SK-N-SH treated with all-trans-retinoic acid at 6 μM for 48 hours (cell line): ENCODE measurements at regions not wholly inside any gene's neighbourhood (a gene's known extent, or its start where the extent isn't known, plus 50 kb on each side); places are given as distances from the start of the nearest gene placed in this dataset.
"Not testable (repeated sequence)": the region's sequence is repeated elsewhere in the genome, so short reads cannot be mapped to it uniquely, and the experiment has no call there.

Source experiments
- ATAC-seq: fragments of 200-7000 bp; cut with Tn5 transposase; 3 replicates; pipeline ENCODE4 v1.9.1; 2020; ENCODE audit warnings: mild to moderate bottlenecking, moderate library complexity
- ARNTL ChIP-seq: fragments of 450-650 bp; formaldehyde crosslinking; IDR thresholded peaks from 2 replicates; pipeline ENCODE4 v1.5.0; 2020; ENCODE audit warnings: low read depth, mild to moderate bottlenecking, moderate library complexity, borderline replicate concordance
- BACH2 ChIP-seq: fragments of 250-450 bp; sonication (Bioruptor Pico); IDR thresholded peaks from 2 replicates; pipeline ENCODE4 v1.9.0; 2021; ENCODE audit warnings: mild to moderate bottlenecking, borderline replicate concordance
- CSDC2 ChIP-seq: fragments of 250-450 bp; sonication (Bioruptor Pico); IDR thresholded peaks from 2 replicates; pipeline ENCODE4 v1.5.0; 2020; ENCODE audit warnings: mild to moderate bottlenecking, moderate library complexity
- ESRRG ChIP-seq: fragments of 250-450 bp; sonication (Bioruptor Pico); IDR thresholded peaks from 2 replicates; pipeline ENCODE4 v1.6.1; 2021; ENCODE audit warnings: mild to moderate bottlenecking
- GLIS3 ChIP-seq: fragments of 250-450 bp; sonication (Bioruptor Pico); IDR thresholded peaks from 2 replicates; pipeline ENCODE4 v1.5.0; 2020; ENCODE audit warnings: mild to moderate bottlenecking, moderate library complexity
- OSR1 ChIP-seq: fragments of 250-450 bp; sonication (Bioruptor Pico); IDR thresholded peaks from 2 replicates; pipeline ENCODE4 v1.8.0; 2022; ENCODE audit warnings: moderate library complexity, mild to moderate bottlenecking, inconsistent platforms
- PPARA ChIP-seq: fragments of 250-450 bp; sonication (Bioruptor Pico); IDR thresholded peaks from 2 replicates; pipeline ENCODE4 v1.5.0; 2020; ENCODE audit warnings: mild to moderate bottlenecking, borderline replicate concordance
- RARB ChIP-seq: fragments of 250-450 bp; sonication (Bioruptor Pico); IDR thresholded peaks from 2 replicates; pipeline ENCODE4 v1.8.0; 2021; ENCODE audit warnings: mild to moderate bottlenecking, moderate library complexity
- SNAI2 ChIP-seq: fragments of 250-450 bp; sonication (Bioruptor Pico); IDR thresholded peaks from 2 replicates; pipeline ENCODE4 v1.5.0; 2020; ENCODE audit warnings: mild to moderate bottlenecking, moderate library complexity
- TCF4 ChIP-seq: fragments of 250-450 bp; sonication (Bioruptor Pico); IDR thresholded peaks from 2 replicates; pipeline ENCODE4 v1.8.0; 2021; ENCODE audit warnings: mild to moderate bottlenecking, moderate library complexity, borderline replicate concordance
- TOX ChIP-seq: fragments of 250-450 bp; sonication (Bioruptor Pico); IDR thresholded peaks from 2 replicates; pipeline ENCODE4 v1.8.0; 2021; ENCODE audit warnings: mild to moderate bottlenecking, moderate library complexity, borderline replicate concordance
- ZC3H10 ChIP-seq: fragments of 250-450 bp; sonication (Bioruptor Pico); IDR thresholded peaks from 2 replicates; pipeline ENCODE4 v1.5.1; 2021; ENCODE audit warnings: mild to moderate bottlenecking, moderate library complexity
- ZFP30 ChIP-seq: fragments of 450-650 bp; formaldehyde crosslinking; IDR thresholded peaks from 2 replicates; pipeline ENCODE4 v1.5.0; 2022; ENCODE audit warnings: mild to moderate bottlenecking, moderate library complexity
- ZNF565 ChIP-seq: fragments of 450-650 bp; formaldehyde crosslinking; conservative IDR thresholded peaks from 2 replicates; pipeline ENCODE4 v1.5.0; 2020; ENCODE audit warnings: low read depth, mild to moderate bottlenecking, moderate library complexity
- ZNF70 ChIP-seq: fragments of 450-650 bp; formaldehyde crosslinking; IDR thresholded peaks from 2 replicates; pipeline ENCODE4 v1.5.0; 2020; ENCODE audit warnings: mild to moderate bottlenecking, moderate library complexity
- ZNF8 ChIP-seq: fragments of 450-650 bp; formaldehyde crosslinking; IDR thresholded peaks from 2 replicates; pipeline ENCODE4 v1.5.0; 2020; ENCODE audit warnings: mild to moderate bottlenecking, moderate library complexity
- TF ChIP-seq, protein P1 (sequence below): fragments of 250-450 bp; sonication (Bioruptor Pico); IDR thresholded peaks from 2 replicates; pipeline ENCODE4 v1.5.1; 2020; ENCODE audit warnings: low read depth, mild to moderate bottlenecking, moderate library complexity
- TF ChIP-seq, protein P2 (sequence below): fragments of 250-450 bp; sonication (Bioruptor Pico); IDR thresholded peaks from 2 replicates; pipeline ENCODE4 v1.5.0; 2020; ENCODE audit warnings: mild to moderate bottlenecking, moderate library complexity
- TF ChIP-seq, protein P3 (sequence below): fragments of 250-450 bp; sonication (Bioruptor Pico); IDR thresholded peaks from 2 replicates; pipeline ENCODE4 v1.8.0; 2021; ENCODE audit warnings: low read depth, mild to moderate bottlenecking, moderate library complexity, borderline replicate concordance
- TF ChIP-seq, protein P4 (sequence below): fragments of 250-450 bp; sonication (Bioruptor Pico); IDR thresholded peaks from 2 replicates; pipeline ENCODE4 v1.8.0; 2020; ENCODE audit warnings: mild to moderate bottlenecking, moderate library complexity, borderline replicate concordance
- TF ChIP-seq, protein P5 (sequence below): fragments of 250-450 bp; sonication (Bioruptor Pico); IDR thresholded peaks from 2 replicates; pipeline ENCODE4 v1.5.1; 2021; ENCODE audit warnings: mild to moderate bottlenecking, moderate library complexity

DNA sequence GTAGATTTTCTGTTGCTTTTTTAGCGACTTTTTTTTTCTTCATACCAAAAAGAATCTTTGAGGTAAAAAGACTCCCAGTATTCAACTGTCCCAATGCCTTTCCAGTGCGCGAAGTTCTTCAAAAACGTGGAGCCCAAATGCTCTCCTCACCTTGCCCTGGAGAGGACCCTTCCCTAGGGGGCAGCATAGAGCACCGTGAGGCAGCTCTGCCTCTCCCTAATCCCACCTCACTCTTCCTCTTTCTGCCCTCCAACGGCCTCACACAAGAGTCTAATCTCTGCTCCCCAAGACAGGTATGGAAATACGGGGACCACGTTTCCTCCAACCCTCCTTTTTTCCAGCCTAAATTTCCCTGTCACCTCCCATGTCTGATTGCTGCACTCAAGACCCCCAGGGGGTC is 117.5 kb upstream of the ALX4 start (continued):
- TF ChIP-seq, protein P1, sequence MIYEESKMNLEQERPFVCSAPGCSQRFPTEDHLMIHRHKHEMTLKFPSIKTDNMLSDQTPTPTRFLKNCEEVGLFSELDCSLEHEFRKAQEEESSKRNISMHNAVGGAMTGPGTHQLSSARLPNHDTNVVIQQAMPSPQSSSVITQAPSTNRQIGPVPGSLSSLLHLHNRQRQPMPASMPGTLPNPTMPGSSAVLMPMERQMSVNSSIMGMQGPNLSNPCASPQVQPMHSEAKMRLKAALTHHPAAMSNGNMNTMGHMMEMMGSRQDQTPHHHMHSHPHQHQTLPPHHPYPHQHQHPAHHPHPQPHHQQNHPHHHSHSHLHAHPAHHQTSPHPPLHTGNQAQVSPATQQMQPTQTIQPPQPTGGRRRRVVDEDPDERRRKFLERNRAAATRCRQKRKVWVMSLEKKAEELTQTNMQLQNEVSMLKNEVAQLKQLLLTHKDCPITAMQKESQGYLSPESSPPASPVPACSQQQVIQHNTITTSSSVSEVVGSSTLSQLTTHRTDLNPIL (CRISPR knock-in tag), result no peak
- TF ChIP-seq BACH2, result no peak
- no peak for TF ChIP-seq ZNF70 (CRISPR knock-in tag)
- no peak for TF ChIP-seq CSDC2 (CRISPR knock-in tag)
- TF ChIP-seq ZNF565 (CRISPR knock-in tag), result no peak
- no peak for TF ChIP-seq TOX

DNA sequence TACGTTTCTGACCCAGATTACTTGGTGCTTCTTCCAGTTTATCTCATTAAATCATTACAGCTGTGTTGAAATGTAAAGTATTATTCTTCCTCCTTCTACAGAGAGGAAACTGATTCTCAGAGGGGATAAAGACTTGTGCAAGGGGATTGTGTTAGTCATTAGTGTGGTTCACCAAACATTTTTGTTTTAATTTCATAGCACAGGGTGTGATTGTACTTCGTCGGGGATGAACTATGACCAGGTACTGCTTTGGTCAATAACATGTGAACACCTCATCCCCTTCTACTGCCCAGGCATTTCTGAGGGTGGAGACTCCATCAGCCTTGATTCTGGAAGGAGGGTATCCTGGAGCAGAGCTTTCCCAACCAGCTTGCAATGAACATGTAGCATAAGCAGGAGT is 120.2 kb upstream of the ALX4 start:
- no peak for TF ChIP-seq TOX
- TF ChIP-seq SNAI2, result no peak
- no peak for TF ChIP-seq ARNTL
- no peak for TF ChIP-seq CSDC2 (CRISPR knock-in tag)
- TF ChIP-seq, protein P2, sequence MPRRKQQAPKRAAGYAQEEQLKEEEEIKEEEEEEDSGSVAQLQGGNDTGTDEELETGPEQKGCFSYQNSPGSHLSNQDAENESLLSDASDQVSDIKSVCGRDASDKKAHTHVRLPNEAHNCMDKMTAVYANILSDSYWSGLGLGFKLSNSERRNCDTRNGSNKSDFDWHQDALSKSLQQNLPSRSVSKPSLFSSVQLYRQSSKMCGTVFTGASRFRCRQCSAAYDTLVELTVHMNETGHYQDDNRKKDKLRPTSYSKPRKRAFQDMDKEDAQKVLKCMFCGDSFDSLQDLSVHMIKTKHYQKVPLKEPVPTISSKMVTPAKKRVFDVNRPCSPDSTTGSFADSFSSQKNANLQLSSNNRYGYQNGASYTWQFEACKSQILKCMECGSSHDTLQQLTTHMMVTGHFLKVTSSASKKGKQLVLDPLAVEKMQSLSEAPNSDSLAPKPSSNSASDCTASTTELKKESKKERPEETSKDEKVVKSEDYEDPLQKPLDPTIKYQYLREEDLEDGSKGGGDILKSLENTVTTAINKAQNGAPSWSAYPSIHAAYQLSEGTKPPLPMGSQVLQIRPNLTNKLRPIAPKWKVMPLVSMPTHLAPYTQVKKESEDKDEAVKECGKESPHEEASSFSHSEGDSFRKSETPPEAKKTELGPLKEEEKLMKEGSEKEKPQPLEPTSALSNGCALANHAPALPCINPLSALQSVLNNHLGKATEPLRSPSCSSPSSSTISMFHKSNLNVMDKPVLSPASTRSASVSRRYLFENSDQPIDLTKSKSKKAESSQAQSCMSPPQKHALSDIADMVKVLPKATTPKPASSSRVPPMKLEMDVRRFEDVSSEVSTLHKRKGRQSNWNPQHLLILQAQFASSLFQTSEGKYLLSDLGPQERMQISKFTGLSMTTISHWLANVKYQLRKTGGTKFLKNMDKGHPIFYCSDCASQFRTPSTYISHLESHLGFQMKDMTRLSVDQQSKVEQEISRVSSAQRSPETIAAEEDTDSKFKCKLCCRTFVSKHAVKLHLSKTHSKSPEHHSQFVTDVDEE, result no peak
- no peak for TF ChIP-seq ZFP30 (CRISPR knock-in tag)
- TF ChIP-seq, protein P3, sequence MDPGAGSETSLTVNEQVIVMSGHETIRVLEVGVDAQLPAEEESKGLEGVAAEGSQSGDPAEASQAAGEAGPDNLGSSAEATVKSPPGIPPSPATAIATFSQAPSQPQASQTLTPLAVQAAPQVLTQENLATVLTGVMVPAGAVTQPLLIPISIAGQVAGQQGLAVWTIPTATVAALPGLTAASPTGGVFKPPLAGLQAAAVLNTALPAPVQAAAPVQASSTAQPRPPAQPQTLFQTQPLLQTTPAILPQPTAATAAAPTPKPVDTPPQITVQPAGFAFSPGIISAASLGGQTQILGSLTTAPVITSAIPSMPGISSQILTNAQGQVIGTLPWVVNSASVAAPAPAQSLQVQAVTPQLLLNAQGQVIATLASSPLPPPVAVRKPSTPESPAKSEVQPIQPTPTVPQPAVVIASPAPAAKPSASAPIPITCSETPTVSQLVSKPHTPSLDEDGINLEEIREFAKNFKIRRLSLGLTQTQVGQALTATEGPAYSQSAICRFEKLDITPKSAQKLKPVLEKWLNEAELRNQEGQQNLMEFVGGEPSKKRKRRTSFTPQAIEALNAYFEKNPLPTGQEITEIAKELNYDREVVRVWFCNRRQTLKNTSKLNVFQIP, result no peak
- no peak for TF ChIP-seq ESRRG
- no peak for TF ChIP-seq RARB (CRISPR knock-in tag)
- TF ChIP-seq OSR1, result no peak
- TF ChIP-seq ZNF8 (CRISPR knock-in tag), result no peak
- TF ChIP-seq ZNF70 (CRISPR knock-in tag), result no peak
- no peak for ATAC-seq

DNA sequence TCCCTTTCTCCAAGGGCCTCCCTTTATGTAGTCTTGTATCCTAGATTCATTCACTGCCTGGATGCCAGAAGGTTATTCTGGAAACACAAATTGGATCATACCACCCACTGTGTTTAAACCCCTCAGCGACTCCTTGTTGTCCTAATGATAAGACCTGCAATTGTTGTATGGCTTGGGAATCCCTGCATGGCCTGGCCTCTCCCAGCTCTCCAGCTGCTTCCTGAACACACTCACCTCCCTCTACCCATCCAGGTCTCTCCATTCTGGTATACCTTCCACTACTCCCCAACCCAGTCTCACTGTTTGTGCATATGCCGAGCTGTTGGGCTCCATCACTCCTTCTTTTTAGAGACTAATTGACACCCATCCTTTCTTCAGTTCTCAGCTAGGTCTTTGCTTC is 124.3 kb upstream of the ALX4 start:
- TF ChIP-seq OSR1 (no peak), ARNTL (no peak)
- TF ChIP-seq, protein P4, sequence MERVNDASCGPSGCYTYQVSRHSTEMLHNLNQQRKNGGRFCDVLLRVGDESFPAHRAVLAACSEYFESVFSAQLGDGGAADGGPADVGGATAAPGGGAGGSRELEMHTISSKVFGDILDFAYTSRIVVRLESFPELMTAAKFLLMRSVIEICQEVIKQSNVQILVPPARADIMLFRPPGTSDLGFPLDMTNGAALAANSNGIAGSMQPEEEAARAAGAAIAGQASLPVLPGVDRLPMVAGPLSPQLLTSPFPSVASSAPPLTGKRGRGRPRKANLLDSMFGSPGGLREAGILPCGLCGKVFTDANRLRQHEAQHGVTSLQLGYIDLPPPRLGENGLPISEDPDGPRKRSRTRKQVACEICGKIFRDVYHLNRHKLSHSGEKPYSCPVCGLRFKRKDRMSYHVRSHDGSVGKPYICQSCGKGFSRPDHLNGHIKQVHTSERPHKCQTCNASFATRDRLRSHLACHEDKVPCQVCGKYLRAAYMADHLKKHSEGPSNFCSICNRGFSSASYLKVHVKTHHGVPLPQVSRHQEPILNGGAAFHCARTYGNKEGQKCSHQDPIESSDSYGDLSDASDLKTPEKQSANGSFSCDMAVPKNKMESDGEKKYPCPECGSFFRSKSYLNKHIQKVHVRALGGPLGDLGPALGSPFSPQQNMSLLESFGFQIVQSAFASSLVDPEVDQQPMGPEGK (CRISPR knock-in tag), result no peak
- no peak for ATAC-seq

DNA sequence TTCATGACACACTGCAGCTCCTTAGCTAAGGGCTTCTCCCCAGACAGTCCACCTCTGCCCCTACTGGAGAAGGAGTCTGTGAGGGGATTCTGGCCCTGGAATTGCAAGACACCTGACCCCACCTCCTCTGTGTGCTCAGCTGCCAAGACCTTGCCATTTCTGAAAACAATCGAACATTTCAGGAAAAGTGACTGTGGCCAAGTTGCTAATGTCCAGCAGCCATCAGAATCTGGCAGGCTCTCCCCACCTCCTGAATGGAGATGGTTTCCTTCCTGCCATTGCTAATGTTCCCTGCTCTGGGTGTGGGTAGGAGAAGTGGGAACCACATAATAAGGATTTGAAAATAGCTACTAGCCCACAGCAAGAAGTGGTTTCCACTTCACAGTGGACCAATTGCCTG is 127.2 kb upstream of the ALX4 start:
- ATAC-seq, result no peak
- TF ChIP-seq SNAI2 (no peak), BACH2 (no peak), ARNTL (no peak), OSR1 (no peak), PPARA (CRISPR knock-in tag) (no peak), TCF4 (CRISPR knock-in tag) (no peak), GLIS3 (CRISPR knock-in tag) (no peak), ZC3H10 (CRISPR knock-in tag) (no peak), TOX (no peak), ZNF8 (CRISPR knock-in tag) (no peak), CSDC2 (CRISPR knock-in tag) (no peak)
- TF ChIP-seq, protein P2, result no peak
- TF ChIP-seq, protein P5, sequence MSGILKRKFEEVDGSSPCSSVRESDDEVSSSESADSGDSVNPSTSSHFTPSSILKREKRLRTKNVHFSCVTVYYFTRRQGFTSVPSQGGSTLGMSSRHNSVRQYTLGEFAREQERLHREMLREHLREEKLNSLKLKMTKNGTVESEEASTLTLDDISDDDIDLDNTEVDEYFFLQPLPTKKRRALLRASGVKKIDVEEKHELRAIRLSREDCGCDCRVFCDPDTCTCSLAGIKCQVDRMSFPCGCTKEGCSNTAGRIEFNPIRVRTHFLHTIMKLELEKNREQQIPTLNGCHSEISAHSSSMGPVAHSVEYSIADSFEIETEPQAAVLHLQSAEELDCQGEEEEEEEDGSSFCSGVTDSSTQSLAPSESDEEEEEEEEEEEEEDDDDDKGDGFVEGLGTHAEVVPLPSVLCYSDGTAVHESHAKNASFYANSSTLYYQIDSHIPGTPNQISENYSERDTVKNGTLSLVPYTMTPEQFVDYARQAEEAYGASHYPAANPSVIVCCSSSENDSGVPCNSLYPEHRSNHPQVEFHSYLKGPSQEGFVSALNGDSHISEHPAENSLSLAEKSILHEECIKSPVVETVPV (CRISPR knock-in tag), result no peak
- TF ChIP-seq, protein P1 (CRISPR knock-in tag), result no peak
- TF ChIP-seq, all 23 proteins: peak for 0

DNA sequence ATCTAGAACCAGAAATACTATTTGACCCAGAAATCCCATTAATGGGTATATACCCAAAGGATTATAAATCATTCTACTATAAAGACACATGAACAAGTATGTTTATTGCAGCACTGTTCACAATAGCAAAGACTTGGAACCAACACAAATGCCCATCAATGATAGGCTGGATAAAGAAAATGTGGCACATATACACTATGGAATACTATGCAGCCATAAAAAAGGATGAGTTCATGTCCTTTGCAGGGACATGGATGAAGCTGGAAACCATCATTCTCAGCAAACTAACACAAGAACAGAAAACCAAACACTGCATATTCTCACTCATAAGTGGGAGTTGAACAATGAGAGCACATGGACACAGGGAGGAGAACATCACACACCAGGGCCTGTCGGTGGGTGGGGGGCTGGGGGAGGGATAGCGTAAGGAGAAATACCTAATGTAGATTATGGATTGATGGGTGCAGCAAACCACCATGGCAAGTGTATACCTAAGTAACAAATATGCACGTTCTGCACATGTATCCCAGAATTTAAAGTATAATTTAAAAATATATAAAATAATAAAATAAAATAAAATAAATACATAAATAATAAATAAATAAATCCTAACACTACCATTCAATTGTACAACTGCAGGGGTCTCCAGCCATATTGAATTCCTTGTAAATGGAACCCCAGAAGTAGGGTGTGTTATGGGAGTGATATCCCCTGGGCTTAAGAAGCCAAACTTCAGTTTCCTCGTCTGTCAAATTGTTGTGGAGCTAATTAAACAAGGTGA is 122.4 kb upstream of the CD82 start:
- ATAC-seq, result not testable (repeated sequence)
